IMR-90 (cell line): ENCODE measurements at regions not wholly inside any gene's neighbourhood (a gene's known extent, or its start where the extent isn't known, plus 50 kb on each side); places are given as distances from the start of the nearest gene placed in this dataset.

ENCODE experiments used
- ATAC-seq: fragments of 200-7000 bp; cut with Tn5 transposase; 2 replicates; pipeline ENCODE4 v1.9.1; 2020; ENCODE audit warnings: low read depth, mild to moderate bottlenecking, moderate library complexity
- BruUV-seq: library from RNA; stranded (reverse); fragments of 400-500 nt; replicated peaks from 2 replicates; lab custom pipeline; 2021; lab: Mats Ljungman, UMichigan
- CTCF ChIA-PET: fragments of 300-600 bp; formaldehyde crosslinking; extraction: SDS; loops from one replicate; lab custom pipeline; 2021; ENCODE audit warnings: antibody characterized with exemption; lab: Yijun Ruan, JAX
- POLR2A ChIA-PET: fragments of 300-600 bp; sonication (Branson Sonifier 250); formaldehyde crosslinking; loops from one replicate; lab custom pipeline; 2022; ENCODE audit warnings: antibody characterized with exemption; ENCODE audit not compliant: unreplicated experiment; lab: Charles Lee
- DNase-seq: peaks from one replicate; pipeline ENCODE4 v3.0.0; 2013
- H2AFZ ChIP-seq: replicated peaks from 2 replicates; pipeline ENCODE3; 2013; ENCODE audit warnings: low read length, mild to moderate bottlenecking; ENCODE audit not compliant: poor library complexity
- H2AK5ac ChIP-seq: 2 replicates; pipeline ENCODE4 v1.6.1; 2013; ENCODE audit warnings: low read depth, low read length, inconsistent platforms
- H2AK9ac ChIP-seq: replicated peaks from 2 replicates; pipeline ENCODE3; 2013; ENCODE audit warnings: mild to moderate bottlenecking, low read depth, low read length, moderate library complexity; ENCODE audit not compliant: poor library complexity
- H2BK120ac ChIP-seq: 2 replicates; pipeline ENCODE4 v1.6.1; 2013; ENCODE audit warnings: low read depth, low read length, inconsistent platforms
- H2BK15ac ChIP-seq: 3 replicates; pipeline ENCODE4 v1.6.1; 2013; ENCODE audit warnings: low read depth, low read length, inconsistent platforms
- H2BK20ac ChIP-seq: 2 replicates; pipeline ENCODE4 v1.6.1; 2013; ENCODE audit warnings: low read depth, mild to moderate bottlenecking, inconsistent platforms, low read length, moderate library complexity
- H2BK5ac ChIP-seq: 2 replicates; pipeline ENCODE4 v1.6.1; 2013; ENCODE audit warnings: mild to moderate bottlenecking, low read depth, low read length, inconsistent platforms; ENCODE audit not compliant: poor library complexity, severe bottlenecking
- H3K14ac ChIP-seq: replicated peaks from 2 replicates; pipeline ENCODE4 v1.6.1; 2013; ENCODE audit warnings: low read depth, low read length, inconsistent platforms
- H3K18ac ChIP-seq: 2 replicates; pipeline ENCODE4 v1.6.1; 2013; ENCODE audit warnings: low read depth, low read length, control low read depth
- H3K23ac ChIP-seq: 2 replicates; pipeline ENCODE4 v1.6.1; 2013; ENCODE audit warnings: low read depth, low read length, inconsistent platforms
- H3K27ac ChIP-seq: 2 replicates; pipeline ENCODE4 v1.5.1; 2013; ENCODE audit warnings: mild to moderate bottlenecking, control low read depth, low read length; ENCODE audit not compliant: insufficient read depth
- H3K27me3 ChIP-seq: 2 replicates; pipeline ENCODE4 v1.6.1; 2013; ENCODE audit warnings: low read length; ENCODE audit not compliant: control insufficient read depth, insufficient read depth
- H3K36me3 ChIP-seq: 2 replicates; pipeline ENCODE4 v1.6.1; 2013; ENCODE audit warnings: low read length, mixed read lengths; ENCODE audit not compliant: control insufficient read depth, insufficient read depth
- H3K4ac ChIP-seq: 2 replicates; pipeline ENCODE4 v1.6.1; 2013; ENCODE audit warnings: low read depth, low read length, inconsistent platforms
- H3K4me1 ChIP-seq: 2 replicates; pipeline ENCODE4 v1.6.1; 2013; ENCODE audit warnings: low read length, mixed read lengths; ENCODE audit not compliant: control insufficient read depth, insufficient read depth
- H3K4me2 ChIP-seq: 2 replicates; pipeline ENCODE4 v1.6.1; 2013; ENCODE audit warnings: low read depth, mild to moderate bottlenecking, control low read depth, low read length, moderate library complexity
- H3K4me3 ChIP-seq: 2 replicates; pipeline ENCODE4 v1.5.1; 2013; ENCODE audit warnings: low read depth, mild to moderate bottlenecking, control low read depth, low read length, moderate library complexity; ENCODE audit not compliant: insufficient read depth
- H3K56ac ChIP-seq: 2 replicates; pipeline ENCODE4 v1.6.1; 2013; ENCODE audit warnings: low read length, inconsistent platforms; ENCODE audit not compliant: insufficient read depth; ENCODE audit errors: extremely low read depth
- H3K79me1 ChIP-seq, 2 experiments: 2 replicates each; pipeline ENCODE4 v1.6.1; 2013; ENCODE audit warnings: low read length in 2 of 2, inconsistent platforms in 1 of 2, low read depth in 1 of 2
- H3K9ac ChIP-seq: 2 replicates; pipeline ENCODE4 v1.6.1; 2013; ENCODE audit warnings: low read depth, low read length, control low read depth
- H3K9me1 ChIP-seq: 2 replicates; pipeline ENCODE4 v1.6.1; 2013; ENCODE audit warnings: low read length, inconsistent platforms; ENCODE audit not compliant: insufficient read depth
- H3K9me3 ChIP-seq: 2 replicates; pipeline ENCODE4 v1.6.1; 2013; ENCODE audit warnings: low read length; ENCODE audit not compliant: control insufficient read depth, insufficient read depth
- H4K20me1 ChIP-seq: 2 replicates; pipeline ENCODE4 v1.6.1; 2013; ENCODE audit warnings: low read length, inconsistent platforms; ENCODE audit not compliant: insufficient read depth
- H4K5ac ChIP-seq: 2 replicates; pipeline ENCODE4 v1.6.1; 2013; ENCODE audit warnings: mild to moderate bottlenecking, low read depth, low read length, control low read depth
- H4K8ac ChIP-seq, 2 experiments: 2 replicates each; pipeline ENCODE4 v1.6.1; 2013; ENCODE audit warnings: low read depth in 2 of 2, low read length in 2 of 2, control low read depth in 1 of 2, inconsistent platforms in 1 of 2
- H4K91ac ChIP-seq: 2 replicates; pipeline ENCODE4 v1.6.1; 2013; ENCODE audit warnings: low read depth, low read length, inconsistent platforms; ENCODE audit not compliant: insufficient read depth
- BHLHE40 ChIP-seq: fragments of 150-350 bp; IDR thresholded peaks from 2 replicates; pipeline ENCODE4 v1.6.1; 2016; ENCODE audit warnings: mild to moderate bottlenecking, low read depth, low read length
- CEBPB ChIP-seq: IDR thresholded peaks from 2 replicates; pipeline ENCODE4 v1.6.1; 2012; ENCODE audit warnings: low read depth, low read length, improper control_type of control experiment
- CHD1 ChIP-seq: IDR thresholded peaks from 2 replicates; pipeline ENCODE4 v1.6.1; 2012; ENCODE audit warnings: low read depth, low read length, improper control_type of control experiment
- CTCF ChIP-seq: conservative IDR thresholded peaks from 2 replicates; pipeline ENCODE4 v1.5.1; 2012; ENCODE audit warnings: mild to moderate bottlenecking, low read depth, low read length, improper control_type of control experiment
- ELK1 ChIP-seq: fragments of 150-350 bp; IDR thresholded peaks from 2 replicates; pipeline ENCODE4 v1.6.1; 2016; ENCODE audit warnings: low read depth, mild to moderate bottlenecking, low read length, moderate library complexity, borderline replicate concordance
- FOS ChIP-seq: fragments of 150-350 bp; IDR thresholded peaks from 2 replicates; pipeline ENCODE4 v1.6.1; 2016; ENCODE audit warnings: low read depth, low read length
- MAFK ChIP-seq: IDR thresholded peaks from 2 replicates; pipeline ENCODE4 v1.6.1; 2012; ENCODE audit warnings: low read depth, low read length, improper control_type of control experiment
- MAZ ChIP-seq: IDR thresholded peaks from 2 replicates; pipeline ENCODE4 v1.6.1; 2012; ENCODE audit warnings: low read depth, mild to moderate bottlenecking, low read length, improper control_type of control experiment, moderate library complexity, borderline replicate concordance
- MXI1 ChIP-seq: IDR thresholded peaks from 2 replicates; pipeline ENCODE4 v1.6.1; 2012; ENCODE audit warnings: low read depth, mild to moderate bottlenecking, low read length, moderate library complexity, borderline replicate concordance
- NFE2L2 ChIP-seq: fragments of 150-350 bp; IDR thresholded peaks from 2 replicates; pipeline ENCODE4 v1.6.1; 2016; ENCODE audit warnings: low read depth, mild to moderate bottlenecking, low read length
- POLR2A ChIP-seq: IDR thresholded peaks from 2 replicates; pipeline ENCODE4 v1.6.1; 2012; ENCODE audit warnings: mild to moderate bottlenecking, low read depth, low read length
- RAD21 ChIP-seq: IDR thresholded peaks from 2 replicates; pipeline ENCODE4 v1.6.1; 2012; ENCODE audit warnings: low read length, improper control_type of control experiment
- RCOR1 ChIP-seq: IDR thresholded peaks from 2 replicates; pipeline ENCODE4 v1.6.1; 2012; ENCODE audit warnings: mild to moderate bottlenecking, low read length, improper control_type of control experiment; ENCODE audit not compliant: insufficient replicate concordance
- RFX5 ChIP-seq: IDR thresholded peaks from 2 replicates; pipeline ENCODE4 v1.8.0; 2012; ENCODE audit warnings: low read depth, mild to moderate bottlenecking, low read length, moderate library complexity
- SMC3 ChIP-seq: fragments of 150-350 bp; IDR thresholded peaks from 2 replicates; pipeline ENCODE4 v1.6.1; 2016; ENCODE audit warnings: low read depth, mild to moderate bottlenecking, antibody characterized with exemption, low read length, moderate library complexity
- USF2 ChIP-seq: fragments of 150-350 bp; IDR thresholded peaks from 2 replicates; pipeline ENCODE4 v1.6.1; 2017; ENCODE audit warnings: mild to moderate bottlenecking, antibody characterized with exemption, low read length, low read depth
- WGBS, 2 experiments: methylation state at CpG; one replicate each; pipeline versions ENCODE4 v1.1.5 to v1.1.7; 2013; ENCODE audit warnings: missing lambda C conversion rate in 2 of 2; ENCODE audit not compliant: insufficient read length in 1 of 2; ENCODE audit errors: extremely low coverage in 2 of 2; 5-methylcytosine and 5-hydroxymethylcytosine counted together
- dilution Hi-C: fragments of 300-500 bp; cut with HindIII; formaldehyde crosslinking; loops from one replicate; pipeline ENCODE4 v1.14.3; 2018; ENCODE audit warnings: low sequenced_read_pairs; ENCODE audit not compliant: unreplicated experiment
- in situ Hi-C: fragments of 300-500 bp; cut with MboI; formaldehyde crosslinking; loops from 3 replicates; pipeline ENCODE4 v1.14.3; 2019; ENCODE audit warnings: low sequenced_read_pairs, inconsistent platforms, mixed read lengths
- intact Hi-C: fragments of 100-400 bp; cut with micrococcal nuclease; formaldehyde crosslinking; loops from 2 replicates; pipeline ENCODE4 v1.10.0; 2022

- H3K14ac ChIP-seq: no peak overlapping the region
- no peak overlapping the region for H2BK20ac ChIP-seq
- TF ChIP-seq USF2 (no peak), RCOR1 (no peak), NFE2L2 (no peak), MAFK (no peak), SMC3 (no peak), CEBPB (no peak), POLR2A (no peak), CHD1 (no peak), RAD21 (no peak), CTCF (no peak), RFX5 (no peak), BHLHE40 (no peak), ELK1 (no peak), FOS (no peak), MXI1 (no peak), MAZ (no peak)
- no peak overlapping the region for H3K18ac ChIP-seq
- H3K79me1 ChIP-seq: no peaks in the 10 kb centered on the region
- no peak for ATAC-seq
- no peak overlapping the region for H4K5ac ChIP-seq
- no peak overlapping the region for H3K56ac ChIP-seq
- H2AK5ac ChIP-seq: no peak overlapping the region
- H4K91ac ChIP-seq: no peak overlapping the region
- DNase-seq: no peak
- no peak overlapping the region for H4K8ac ChIP-seq
- no TSS peak for BruUV-seq
- H3K9me3 ChIP-seq: peaks cover 3% of the 10 kb centered on the region
- intact Hi-C loops (no loop called here), in situ Hi-C loops (no loop called here), dilution Hi-C loops (no loop called here)
- H3K36me3 ChIP-seq: no peaks in the 10 kb centered on the region
- no peaks in the 10 kb centered on the region for H3K9me1 ChIP-seq
- H3K9ac ChIP-seq: no peak overlapping the region
- H4K20me1 ChIP-seq: no peaks in the 10 kb centered on the region
- H2BK120ac ChIP-seq: no peak overlapping the region
- ChIA-PET CTCF (no interaction called here), POLR2A (interaction anchor here (0.7 kb wide), 1 partner anchor 224 kb away, joined by 3 read pairs; no protein-coding TSS in a partner anchor)
- no peak overlapping the region for H3K4me2 ChIP-seq
- no peak overlapping the region for H3K4ac ChIP-seq
- H3K4me1 ChIP-seq: no peaks in the 10 kb centered on the region
- no peak overlapping the region for H3K27ac ChIP-seq
- H3K27me3 ChIP-seq: no peaks in the 10 kb centered on the region
- no peak overlapping the region for H3K4me3 ChIP-seq
- no CpG with 5 or more reads among the region's 2 CpGs for WGBS, 2 experiments
- no peak overlapping the region for H2BK5ac ChIP-seq
- H2BK15ac ChIP-seq: no peak overlapping the region
- H3K23ac ChIP-seq: no peak overlapping the region
- H2AFZ ChIP-seq: no peak overlapping the region
- H2AK9ac ChIP-seq: no peak overlapping the region
Observed at GRCh38 chr7:33680682-33681081, 224.7 kb upstream of the BMPER start.
